Prostate gland (tissue), 2 donors: ENCODE measurements at regions not wholly inside any gene's neighbourhood (a gene's known extent, or its start where the extent isn't known, plus 50 kb on each side); places are given as distances from the start of the nearest gene placed in this dataset.

ENCODE experiments used
- POLR2A ChIP-seq: fragments of 450-650 bp; IDR thresholded peaks from one replicate; pipeline ENCODE4 v1.6.1; 2016; ENCODE audit warnings: antibody characterized with exemption, mild to moderate bottlenecking
- POLR2AphosphoS5 ChIP-seq: sonication (generic); formaldehyde crosslinking; IDR thresholded peaks from one replicate; pipeline ENCODE4 v1.6.1; 2017; ENCODE audit warnings: antibody characterized with exemption
- TF ChIP-seq, protein P1 (sequence below), 4 experiments: fragments of 200-600 bp in 2 of 4; fragments of 450-650 bp in 2 of 4; sonication (generic) in 2 of 4; IDR thresholded peaks; 1 replicate in 3 of 4; 2 replicates in 1 of 4; pipeline ENCODE4 v1.5.1; 2016 to 2019; ENCODE audit warnings: antibody characterized with exemption in 4 of 4, mild to moderate bottlenecking in 2 of 4, moderate library complexity in 2 of 4

DNA sequence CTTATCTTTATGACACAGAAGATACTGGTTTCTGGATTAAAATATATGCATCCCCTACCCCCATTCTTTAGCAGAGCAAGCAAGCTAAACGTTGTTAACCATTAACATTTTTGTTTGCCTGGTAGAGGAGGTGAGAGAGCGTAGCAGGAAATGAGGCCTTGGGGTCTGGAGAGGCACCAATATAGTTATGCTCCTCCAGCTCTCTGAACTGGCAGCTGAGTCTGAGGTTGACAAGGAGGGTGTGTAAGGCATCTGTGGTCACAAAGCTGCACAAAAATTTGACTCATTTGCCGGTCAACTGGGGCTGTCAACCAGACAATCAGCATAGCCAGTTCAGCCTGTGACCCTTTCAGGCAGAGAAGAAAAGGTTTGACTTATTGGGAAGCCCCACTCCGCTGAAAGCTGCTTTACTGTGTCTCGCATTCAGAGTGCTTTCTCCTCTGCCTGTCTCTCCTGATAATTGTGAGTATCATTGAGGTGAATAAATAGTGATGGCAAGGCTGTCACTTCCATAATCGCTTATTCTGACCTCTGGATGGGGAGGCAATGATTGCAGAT, 647.5 kb upstream of the SETBP1 start:
- TF ChIP-seq, protein P1, sequence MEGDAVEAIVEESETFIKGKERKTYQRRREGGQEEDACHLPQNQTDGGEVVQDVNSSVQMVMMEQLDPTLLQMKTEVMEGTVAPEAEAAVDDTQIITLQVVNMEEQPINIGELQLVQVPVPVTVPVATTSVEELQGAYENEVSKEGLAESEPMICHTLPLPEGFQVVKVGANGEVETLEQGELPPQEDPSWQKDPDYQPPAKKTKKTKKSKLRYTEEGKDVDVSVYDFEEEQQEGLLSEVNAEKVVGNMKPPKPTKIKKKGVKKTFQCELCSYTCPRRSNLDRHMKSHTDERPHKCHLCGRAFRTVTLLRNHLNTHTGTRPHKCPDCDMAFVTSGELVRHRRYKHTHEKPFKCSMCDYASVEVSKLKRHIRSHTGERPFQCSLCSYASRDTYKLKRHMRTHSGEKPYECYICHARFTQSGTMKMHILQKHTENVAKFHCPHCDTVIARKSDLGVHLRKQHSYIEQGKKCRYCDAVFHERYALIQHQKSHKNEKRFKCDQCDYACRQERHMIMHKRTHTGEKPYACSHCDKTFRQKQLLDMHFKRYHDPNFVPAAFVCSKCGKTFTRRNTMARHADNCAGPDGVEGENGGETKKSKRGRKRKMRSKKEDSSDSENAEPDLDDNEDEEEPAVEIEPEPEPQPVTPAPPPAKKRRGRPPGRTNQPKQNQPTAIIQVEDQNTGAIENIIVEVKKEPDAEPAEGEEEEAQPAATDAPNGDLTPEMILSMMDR (IDR thresholded peaks at IDR 0.05), result no peak
- TF ChIP-seq POLR2AphosphoS5, result no peak
- TF ChIP-seq POLR2A, result no peak
